ENCODE measurements at regions not wholly inside any gene's neighbourhood (a gene's known extent, or its start where the extent isn't known, plus 50 kb on each side); places are given as distances from the start of the nearest gene placed in this dataset.

DNA sequence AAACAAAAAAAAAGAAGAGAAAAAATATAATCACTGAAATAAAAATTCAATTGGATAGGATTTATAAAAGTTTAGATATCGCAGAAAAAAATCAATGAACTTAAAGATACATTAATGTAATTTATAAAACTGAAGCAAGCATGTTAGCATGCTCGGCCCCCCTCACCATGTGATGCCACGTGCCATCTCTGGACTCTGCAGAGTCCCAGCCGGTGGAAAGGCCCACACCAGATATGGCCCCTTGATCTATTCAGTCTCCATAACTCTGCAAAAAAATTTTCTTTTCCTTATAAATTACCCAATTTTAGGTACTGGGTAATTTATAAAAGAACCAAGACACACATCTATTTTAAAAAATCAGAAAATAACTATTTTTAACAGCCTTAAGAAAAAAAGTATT is 476.0 kb upstream of the ANO3 start:
- H3K4me3 ChIP-seq (replicated peaks; ENCODE audit: insufficient read depth, low read length) = no peak overlapping the region
- DNase-seq (ENCODE audit: low read depth in 1 of 2, low spot score in 1 of 2) = no peak
- TF ChIP-seq, protein P1, sequence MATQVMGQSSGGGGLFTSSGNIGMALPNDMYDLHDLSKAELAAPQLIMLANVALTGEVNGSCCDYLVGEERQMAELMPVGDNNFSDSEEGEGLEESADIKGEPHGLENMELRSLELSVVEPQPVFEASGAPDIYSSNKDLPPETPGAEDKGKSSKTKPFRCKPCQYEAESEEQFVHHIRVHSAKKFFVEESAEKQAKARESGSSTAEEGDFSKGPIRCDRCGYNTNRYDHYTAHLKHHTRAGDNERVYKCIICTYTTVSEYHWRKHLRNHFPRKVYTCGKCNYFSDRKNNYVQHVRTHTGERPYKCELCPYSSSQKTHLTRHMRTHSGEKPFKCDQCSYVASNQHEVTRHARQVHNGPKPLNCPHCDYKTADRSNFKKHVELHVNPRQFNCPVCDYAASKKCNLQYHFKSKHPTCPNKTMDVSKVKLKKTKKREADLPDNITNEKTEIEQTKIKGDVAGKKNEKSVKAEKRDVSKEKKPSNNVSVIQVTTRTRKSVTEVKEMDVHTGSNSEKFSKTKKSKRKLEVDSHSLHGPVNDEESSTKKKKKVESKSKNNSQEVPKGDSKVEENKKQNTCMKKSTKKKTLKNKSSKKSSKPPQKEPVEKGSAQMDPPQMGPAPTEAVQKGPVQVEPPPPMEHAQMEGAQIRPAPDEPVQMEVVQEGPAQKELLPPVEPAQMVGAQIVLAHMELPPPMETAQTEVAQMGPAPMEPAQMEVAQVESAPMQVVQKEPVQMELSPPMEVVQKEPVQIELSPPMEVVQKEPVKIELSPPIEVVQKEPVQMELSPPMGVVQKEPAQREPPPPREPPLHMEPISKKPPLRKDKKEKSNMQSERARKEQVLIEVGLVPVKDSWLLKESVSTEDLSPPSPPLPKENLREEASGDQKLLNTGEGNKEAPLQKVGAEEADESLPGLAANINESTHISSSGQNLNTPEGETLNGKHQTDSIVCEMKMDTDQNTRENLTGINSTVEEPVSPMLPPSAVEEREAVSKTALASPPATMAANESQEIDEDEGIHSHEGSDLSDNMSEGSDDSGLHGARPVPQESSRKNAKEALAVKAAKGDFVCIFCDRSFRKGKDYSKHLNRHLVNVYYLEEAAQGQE (IDR thresholded peaks at IDR 0.05; ENCODE audit: insufficient replicate concordance, low read depth) = no peak
- no peak for TF ChIP-seq GABPA (IDR thresholded peaks at IDR 0.05; ENCODE audit: low read depth)

DNA sequence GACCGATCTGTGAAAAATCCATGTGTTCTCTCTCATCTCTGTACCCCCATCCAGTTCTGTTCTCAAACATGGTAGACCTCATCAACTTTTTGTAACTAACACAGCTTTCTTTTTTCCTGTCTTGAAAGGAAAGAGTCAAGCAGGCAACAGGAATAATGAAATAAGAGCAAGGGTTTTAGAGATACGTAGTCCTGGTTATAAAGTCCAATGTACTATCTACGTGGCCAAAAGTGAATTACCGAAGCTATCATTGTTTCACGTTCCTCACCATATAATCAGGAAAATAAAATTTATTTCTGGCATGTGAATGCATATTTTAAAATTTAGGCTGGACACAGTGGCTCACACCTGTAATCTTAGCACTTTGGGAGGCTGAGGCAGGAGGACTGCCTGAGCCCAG is 472.2 kb upstream of the ANO3 start:
- no peak for DNase-seq (ENCODE audit: low read depth in 1 of 2, low spot score in 1 of 2)
- TF ChIP-seq, protein P1 (IDR thresholded peaks at IDR 0.05; ENCODE audit: insufficient replicate concordance, low read depth) = no peak
- no peak for TF ChIP-seq SPI1 (IDR thresholded peaks at IDR 0.05; ENCODE audit: borderline replicate concordance, low read depth)
- no peak overlapping the region for H3K4me3 ChIP-seq (replicated peaks; ENCODE audit: insufficient read depth, low read length)
- no peak overlapping the region for H3K27ac ChIP-seq (replicated peaks)
- H3K27me3 ChIP-seq (ENCODE audit: insufficient read depth, poor library complexity, severe bottlenecking) = no peaks in the 10 kb centered on the region

More for the DNA sequence above, 476.0 kb upstream of the ANO3 start:
- no peaks in the 10 kb centered on the region for H3K27me3 ChIP-seq (ENCODE audit: insufficient read depth, poor library complexity, severe bottlenecking)
- H3K27ac ChIP-seq (replicated peaks) = no peak overlapping the region

DNA sequence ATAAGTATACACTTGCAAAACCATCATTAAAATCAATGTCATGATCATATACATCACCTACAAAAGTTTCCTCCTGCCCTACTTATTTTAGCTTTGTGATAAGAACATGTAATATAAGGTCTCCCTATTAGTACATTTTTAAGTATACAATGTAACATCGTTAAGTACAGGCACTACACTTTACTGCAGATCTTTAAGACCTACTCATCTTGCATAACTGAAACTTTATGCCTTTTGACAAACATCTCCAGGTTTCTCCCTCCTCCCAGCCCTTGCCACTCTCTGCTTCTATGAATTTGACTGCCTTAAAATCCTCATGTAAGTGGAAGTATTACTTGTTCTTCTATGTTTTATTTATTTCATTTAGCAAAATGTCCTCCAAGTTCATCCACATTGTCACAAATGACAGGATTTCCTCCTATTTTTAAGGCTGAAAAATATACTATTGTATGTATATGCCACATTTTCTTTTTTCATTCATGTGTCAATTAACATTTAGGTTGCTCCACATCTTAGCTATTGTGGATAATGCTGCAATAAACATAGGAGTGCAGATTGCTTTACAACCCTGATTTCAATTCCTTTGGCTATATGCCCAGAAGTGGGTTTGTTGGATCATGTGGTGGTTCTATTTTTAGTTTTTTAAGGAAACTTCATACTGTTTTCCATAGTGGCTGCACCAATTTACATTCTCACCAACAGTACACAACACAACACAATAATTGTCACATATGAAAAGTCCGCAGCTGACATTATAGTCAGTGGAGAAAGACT is 471.1 kb upstream of the ANO3 start:
- Histone ChIP-seq H3K4me3 (replicated peaks; ENCODE audit: insufficient read depth, low read length) (no peak overlapping the region), H3K27ac (replicated peaks) (no peak overlapping the region), H3K27me3 (ENCODE audit: insufficient read depth, poor library complexity, severe bottlenecking) (no peaks in the 10 kb centered on the region)
- TF ChIP-seq POLR2AphosphoS5 (IDR thresholded peaks at IDR 0.05; ENCODE audit: low read depth) (no peak), GABPA (IDR thresholded peaks at IDR 0.05; ENCODE audit: low read depth) (no peak), SPI1 (IDR thresholded peaks at IDR 0.05; ENCODE audit: borderline replicate concordance, low read depth) (no peak)
- TF ChIP-seq, protein P1 (IDR thresholded peaks at IDR 0.05; ENCODE audit: insufficient replicate concordance, low read depth) = no peak
- TF ChIP-seq, protein P2, sequence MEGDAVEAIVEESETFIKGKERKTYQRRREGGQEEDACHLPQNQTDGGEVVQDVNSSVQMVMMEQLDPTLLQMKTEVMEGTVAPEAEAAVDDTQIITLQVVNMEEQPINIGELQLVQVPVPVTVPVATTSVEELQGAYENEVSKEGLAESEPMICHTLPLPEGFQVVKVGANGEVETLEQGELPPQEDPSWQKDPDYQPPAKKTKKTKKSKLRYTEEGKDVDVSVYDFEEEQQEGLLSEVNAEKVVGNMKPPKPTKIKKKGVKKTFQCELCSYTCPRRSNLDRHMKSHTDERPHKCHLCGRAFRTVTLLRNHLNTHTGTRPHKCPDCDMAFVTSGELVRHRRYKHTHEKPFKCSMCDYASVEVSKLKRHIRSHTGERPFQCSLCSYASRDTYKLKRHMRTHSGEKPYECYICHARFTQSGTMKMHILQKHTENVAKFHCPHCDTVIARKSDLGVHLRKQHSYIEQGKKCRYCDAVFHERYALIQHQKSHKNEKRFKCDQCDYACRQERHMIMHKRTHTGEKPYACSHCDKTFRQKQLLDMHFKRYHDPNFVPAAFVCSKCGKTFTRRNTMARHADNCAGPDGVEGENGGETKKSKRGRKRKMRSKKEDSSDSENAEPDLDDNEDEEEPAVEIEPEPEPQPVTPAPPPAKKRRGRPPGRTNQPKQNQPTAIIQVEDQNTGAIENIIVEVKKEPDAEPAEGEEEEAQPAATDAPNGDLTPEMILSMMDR (IDR thresholded peaks at IDR 0.05; ENCODE audit: insufficient read depth, low read length) = no peak
- DNase-seq (ENCODE audit: low read depth in 1 of 2, low spot score in 1 of 2) = no peak

DNA sequence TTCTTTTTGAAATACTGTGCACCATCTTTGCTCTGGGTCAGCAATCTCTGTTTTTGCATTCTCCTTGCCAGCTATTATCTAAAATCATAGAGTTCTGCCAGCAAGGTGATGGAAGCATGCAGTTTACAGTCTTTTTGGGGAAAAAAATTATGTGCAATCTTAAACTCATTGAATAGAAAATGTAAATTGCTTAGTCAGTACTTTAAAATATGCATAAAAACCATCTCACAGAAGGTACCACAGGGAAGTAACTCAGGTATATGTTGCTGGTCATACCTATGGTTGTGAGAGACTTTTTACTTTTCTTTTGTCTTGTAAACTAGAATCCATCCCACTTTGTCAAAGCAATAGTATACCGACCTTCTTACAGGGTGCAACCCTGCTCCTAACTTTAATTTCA is 469.8 kb upstream of the ANO3 start:
- Histone ChIP-seq H3K4me3 (replicated peaks; ENCODE audit: insufficient read depth, low read length) (no peak overlapping the region), H3K27ac (replicated peaks) (no peak overlapping the region), H3K27me3 (ENCODE audit: insufficient read depth, poor library complexity, severe bottlenecking) (no peaks in the 10 kb centered on the region)
- DNase-seq (ENCODE audit: low read depth in 1 of 2, low spot score in 1 of 2) = no peak
- no peak for TF ChIP-seq SPI1 (IDR thresholded peaks at IDR 0.05; ENCODE audit: borderline replicate concordance, low read depth)
- no peak for TF ChIP-seq GABPA (IDR thresholded peaks at IDR 0.05; ENCODE audit: low read depth)
- TF ChIP-seq, protein P2 (IDR thresholded peaks at IDR 0.05; ENCODE audit: insufficient read depth, low read length) = no peak
- no peak for TF ChIP-seq POLR2AphosphoS5 (IDR thresholded peaks at IDR 0.05; ENCODE audit: low read depth)
- TF ChIP-seq, protein P1 (IDR thresholded peaks at IDR 0.05; ENCODE audit: insufficient replicate concordance, low read depth) = no peak
